Activated CD4-positive, alpha-beta memory T cell treated with anti-CD3 and anti-CD28 coated beads, Interleukin-2, amount 10 ng/mL, durations not matched to agents 7 days and 5 days (primary cell): ENCODE measurements at regions not wholly inside any gene's neighbourhood (a gene's known extent, or its start where the extent isn't known, plus 50 kb on each side); places are given as distances from the start of the nearest gene placed in this dataset.
"Not testable (repeated sequence)": the region's sequence is repeated elsewhere in the genome, so short reads cannot be mapped to it uniquely, and the experiment has no call there.

Experiments used
- CTCF ChIA-PET: fragments of 350-600 bp; sonication (Branson Sonifier 250); formaldehyde crosslinking; loops from one replicate; lab custom pipeline; 2021; ENCODE audit warnings: antibody characterized with exemption, inconsistent platforms; lab: Charles Lee
- POLR2A ChIA-PET: fragments of 350-600 bp; sonication (Branson Sonifier 250); formaldehyde crosslinking; loops from one replicate; lab custom pipeline; 2021; ENCODE audit warnings: antibody characterized with exemption; lab: Charles Lee
- DNase-seq: peaks from one replicate; pipeline ENCODE4 v3.0.0-alpha.2; 2020
- H3K27ac Mint-ChIP-seq: one replicate; pipeline ENCODE4 v1.8.0; 2021; ENCODE audit warnings: mild to moderate bottlenecking, mixed read lengths
- H3K27me3 Mint-ChIP-seq: one replicate; pipeline ENCODE4 v1.8.0; 2021; ENCODE audit warnings: mixed read lengths
- H3K36me3 Mint-ChIP-seq: one replicate; pipeline ENCODE4 v1.8.0; 2021; ENCODE audit warnings: low read depth, mixed read lengths
- H3K4me1 Mint-ChIP-seq: one replicate; pipeline ENCODE4 v1.8.0; 2021; ENCODE audit warnings: mixed read lengths
- H3K4me3 Mint-ChIP-seq: one replicate; pipeline ENCODE4 v1.8.0; 2021; ENCODE audit warnings: mild to moderate bottlenecking, mixed read lengths
- H3K9me3 Mint-ChIP-seq: one replicate; pipeline ENCODE4 v1.8.0; 2021; ENCODE audit warnings: mixed read lengths

DNA sequence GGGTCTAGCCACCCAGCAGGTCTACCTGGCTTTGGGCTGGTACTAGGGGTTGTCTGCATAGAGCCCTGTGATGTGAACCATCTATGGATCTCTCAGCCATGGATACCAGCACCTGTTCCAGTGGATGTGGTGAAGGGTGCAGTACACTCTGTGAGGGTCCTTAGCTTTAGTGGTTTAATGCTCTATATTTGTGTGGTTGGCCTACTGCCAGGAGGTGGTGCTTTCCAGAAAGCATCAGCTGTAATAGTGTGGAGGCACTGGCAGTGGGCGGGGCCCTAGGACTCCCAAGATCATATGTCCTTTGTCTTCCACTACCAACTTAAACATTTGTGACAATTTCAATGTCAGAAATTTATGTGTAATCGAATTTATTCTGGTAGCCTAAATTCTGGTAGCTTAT, 1065.1 kb downstream of the RPIA start:
- H3K9me3 Mint-ChIP-seq, result peaks cover 24% of the 10 kb centered on the region
- H3K27me3 Mint-ChIP-seq, H3K36me3 Mint-ChIP-seq, DNase-seq, H3K27ac Mint-ChIP-seq, CTCF ChIA-PET, H3K4me1 Mint-ChIP-seq, POLR2A ChIA-PET, H3K4me3 Mint-ChIP-seq: not testable (repeated sequence)

- H3K9me3 Mint-ChIP-seq, result peaks cover 33% of the 10 kb centered on the region
- H3K4me1 Mint-ChIP-seq, H3K27me3 Mint-ChIP-seq, CTCF ChIA-PET, POLR2A ChIA-PET, H3K4me3 Mint-ChIP-seq, H3K36me3 Mint-ChIP-seq, H3K27ac Mint-ChIP-seq, DNase-seq: not testable (repeated sequence)
Measured at GRCh38 chr2:89758332-89759026, 1067.0 kb downstream of the RPIA start.

DNA sequence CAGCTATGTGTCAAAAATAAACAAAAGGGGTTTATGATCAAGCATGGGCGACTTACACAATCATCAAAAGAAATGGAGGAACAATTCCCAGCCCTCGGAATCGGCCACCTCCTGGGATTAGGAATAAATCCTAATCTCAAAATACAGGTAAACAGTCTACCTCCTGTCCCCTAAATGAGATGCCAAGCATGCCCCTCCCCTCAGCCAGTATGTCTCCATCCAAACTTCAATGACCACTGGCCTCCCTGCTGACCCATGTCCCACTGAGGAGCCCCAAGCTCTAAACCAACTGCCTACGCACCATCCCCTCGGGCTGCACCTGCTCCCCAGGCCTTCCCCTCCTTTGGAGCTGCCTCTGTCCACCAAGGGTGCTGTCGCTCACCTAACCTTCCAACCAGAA, 1069.3 kb downstream of the RPIA start:
- H3K4me1 Mint-ChIP-seq, H3K4me3 Mint-ChIP-seq, CTCF ChIA-PET, H3K36me3 Mint-ChIP-seq, H3K27ac Mint-ChIP-seq, DNase-seq, POLR2A ChIA-PET, H3K27me3 Mint-ChIP-seq: not testable (repeated sequence)
- peaks cover 48% of the 10 kb centered on the region for H3K9me3 Mint-ChIP-seq

- CTCF ChIA-PET, H3K36me3 Mint-ChIP-seq, POLR2A ChIA-PET, H3K27ac Mint-ChIP-seq, H3K4me3 Mint-ChIP-seq, H3K4me1 Mint-ChIP-seq, DNase-seq, H3K27me3 Mint-ChIP-seq: not testable (repeated sequence)
- H3K9me3 Mint-ChIP-seq, result peaks cover 49% of the 10 kb centered on the region
Measured at GRCh38 chr2:89761171-89761570, 1069.7 kb downstream of the RPIA start.

DNA sequence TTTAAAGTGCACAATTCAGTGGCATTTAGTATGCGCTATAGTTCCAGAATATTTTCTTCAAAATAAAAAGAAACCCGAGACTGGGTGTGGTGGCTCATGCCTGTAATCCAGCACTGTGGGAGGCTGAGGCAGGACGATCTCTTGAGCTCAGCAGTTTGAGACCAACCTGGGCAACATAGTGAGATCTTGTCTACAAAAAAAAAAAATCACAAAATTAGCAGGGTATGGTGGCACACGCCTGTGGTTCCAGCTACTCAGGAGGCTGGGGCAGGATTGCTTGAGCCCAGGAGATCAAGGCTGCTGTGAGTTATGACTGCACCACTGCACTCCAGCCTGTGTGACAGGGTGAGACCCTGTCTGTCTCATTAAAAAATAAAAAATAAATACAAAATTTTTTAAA, 1070.4 kb downstream of the RPIA start:
- H3K36me3 Mint-ChIP-seq, DNase-seq, CTCF ChIA-PET, H3K4me3 Mint-ChIP-seq, H3K27me3 Mint-ChIP-seq, H3K27ac Mint-ChIP-seq, POLR2A ChIA-PET, H3K4me1 Mint-ChIP-seq: not testable (repeated sequence)
- H3K9me3 Mint-ChIP-seq, result peaks cover 48% of the 10 kb centered on the region

- H3K4me3 Mint-ChIP-seq, DNase-seq, CTCF ChIA-PET, H3K27me3 Mint-ChIP-seq, H3K4me1 Mint-ChIP-seq, POLR2A ChIA-PET, H3K27ac Mint-ChIP-seq, H3K36me3 Mint-ChIP-seq: not testable (repeated sequence)
- peaks cover 47% of the 10 kb centered on the region for H3K9me3 Mint-ChIP-seq
Measured at GRCh38 chr2:89762461-89763253, 1071.2 kb downstream of the RPIA start.

DNA sequence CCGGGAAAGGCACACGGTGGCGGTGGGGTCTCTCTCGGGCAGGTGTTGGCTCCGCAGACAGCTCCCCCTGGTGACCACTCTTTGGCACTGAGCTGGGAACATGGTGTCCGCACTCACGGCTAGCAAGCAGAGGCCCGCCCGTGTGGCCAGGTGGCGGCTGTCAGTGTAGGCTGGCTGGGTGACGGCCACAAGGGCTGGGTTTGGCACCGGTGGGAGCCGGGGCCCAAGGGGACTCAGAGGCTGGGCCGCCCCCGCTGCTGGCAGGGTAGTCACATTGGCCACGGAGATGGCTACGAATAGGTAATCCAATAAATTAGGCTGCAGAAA, 1071.7 kb downstream of the RPIA start:
- Mint-ChIP-seq H3K27me3 (peaks cover 9% of the 10 kb centered on the region), H3K4me3 (no peak overlapping the region), H3K36me3 (peaks cover 3% of the 10 kb centered on the region), H3K27ac (no peak overlapping the region), H3K9me3 (peaks cover 44% of the 10 kb centered on the region), H3K4me1 (no peaks in the 10 kb centered on the region)
- ChIA-PET CTCF (no interaction called here), POLR2A (no interaction called here)
- DNase-seq, result no peak

DNA sequence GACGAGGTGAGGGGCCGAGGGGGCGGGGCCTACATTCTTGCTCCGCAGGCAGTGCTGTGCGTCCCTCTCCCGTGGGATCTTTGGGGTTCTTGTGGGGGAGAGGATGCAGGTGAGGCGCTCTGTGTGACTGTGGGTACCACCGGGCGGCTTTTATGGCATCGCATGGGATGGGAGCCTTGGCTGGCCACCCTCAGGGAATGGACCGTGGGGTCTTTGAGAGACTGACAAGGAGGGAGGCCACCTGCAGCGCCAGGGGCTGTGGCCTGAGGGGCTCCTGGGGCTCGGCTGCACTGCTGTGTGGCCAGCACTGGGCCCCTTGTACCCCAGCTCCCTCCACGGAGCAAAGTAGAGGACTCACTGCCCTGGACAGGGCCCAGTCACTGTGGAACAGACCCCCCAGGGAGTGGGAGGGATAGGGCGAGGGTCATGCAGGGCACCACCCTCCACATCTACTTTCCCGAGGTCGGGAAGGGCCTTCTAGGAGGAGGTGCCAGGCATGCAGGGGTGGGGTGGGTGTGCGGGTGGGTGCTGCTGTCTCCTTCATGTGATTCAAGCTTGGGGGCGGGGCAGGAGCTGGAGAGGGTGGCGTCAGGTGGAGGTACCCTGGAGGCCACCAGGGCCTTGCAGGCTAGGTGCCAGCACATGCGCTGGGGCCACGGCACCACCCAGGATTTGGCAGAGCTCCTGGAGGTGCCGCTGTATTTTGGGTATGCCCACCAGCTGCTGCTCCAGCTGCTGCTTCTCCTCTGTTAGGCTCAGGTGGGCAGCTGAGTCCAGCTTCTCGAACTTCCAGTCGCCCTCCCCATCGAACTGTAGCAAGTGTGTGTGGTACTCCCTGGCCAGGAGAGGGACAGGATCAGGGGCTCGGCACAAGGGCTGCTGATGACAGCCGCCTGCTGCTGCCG, 1072.4 kb downstream of the RPIA start:
- CTCF ChIA-PET, result no interaction called here
- no peak overlapping the region for H3K27ac Mint-ChIP-seq
- peaks cover 3% of the 10 kb centered on the region for H3K36me3 Mint-ChIP-seq
- H3K9me3 Mint-ChIP-seq, result peaks cover 41% of the 10 kb centered on the region
- no peaks in the 10 kb centered on the region for H3K4me1 Mint-ChIP-seq
- H3K27me3 Mint-ChIP-seq, result peaks cover 13% of the 10 kb centered on the region
- H3K4me3 Mint-ChIP-seq, result no peak overlapping the region
- POLR2A ChIA-PET, result no interaction called here
- no peak for DNase-seq

- H3K36me3 Mint-ChIP-seq, H3K4me3 Mint-ChIP-seq, H3K4me1 Mint-ChIP-seq, DNase-seq, H3K27ac Mint-ChIP-seq, CTCF ChIA-PET, POLR2A ChIA-PET: not testable (repeated sequence)
- Mint-ChIP-seq H3K27me3 (peaks cover 15% of the 10 kb centered on the region), H3K9me3 (peaks cover 41% of the 10 kb centered on the region)
Measured at GRCh38 chr2:89764571-89765360, 1073.3 kb downstream of the RPIA start.

GRCh38 chr2:89765361-89765718, 1073.9 kb downstream of the RPIA start:
- H3K27ac Mint-ChIP-seq, DNase-seq, H3K36me3 Mint-ChIP-seq, H3K4me1 Mint-ChIP-seq, POLR2A ChIA-PET, H3K4me3 Mint-ChIP-seq, CTCF ChIA-PET: not testable (repeated sequence)
- H3K27me3 Mint-ChIP-seq, result peaks cover 15% of the 10 kb centered on the region
- H3K9me3 Mint-ChIP-seq, result peaks cover 38% of the 10 kb centered on the region

GRCh38 chr2:89766141-89766990, 1074.9 kb downstream of the RPIA start:
- H3K27ac Mint-ChIP-seq, H3K4me1 Mint-ChIP-seq, H3K4me3 Mint-ChIP-seq, H3K36me3 Mint-ChIP-seq, DNase-seq, CTCF ChIA-PET, POLR2A ChIA-PET: not testable (repeated sequence)
- Mint-ChIP-seq H3K27me3 (peaks cover 15% of the 10 kb centered on the region), H3K9me3 (peaks cover 34% of the 10 kb centered on the region)

DNA sequence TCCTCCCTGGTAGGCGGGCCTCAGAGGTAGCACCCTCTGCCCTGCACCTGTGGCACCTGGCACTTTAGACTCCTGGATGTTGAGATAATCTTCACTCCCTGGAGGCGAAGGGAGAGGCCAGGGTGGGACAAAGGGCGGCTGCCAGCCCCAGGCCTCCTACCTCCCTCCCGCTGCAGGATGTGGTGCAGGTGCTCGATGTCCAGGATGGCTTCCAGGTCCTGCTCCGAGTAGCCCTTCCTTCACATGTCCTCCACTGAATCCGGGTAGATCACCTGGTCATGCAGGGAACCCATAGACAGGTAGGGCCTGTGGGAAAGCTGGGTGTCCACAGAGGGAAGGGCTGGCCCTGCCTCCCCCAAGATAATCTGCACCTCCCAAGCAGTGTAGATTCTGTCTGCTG, 1075.6 kb downstream of the RPIA start:
- H3K36me3 Mint-ChIP-seq, DNase-seq, H3K4me1 Mint-ChIP-seq, CTCF ChIA-PET, H3K4me3 Mint-ChIP-seq, POLR2A ChIA-PET, H3K27ac Mint-ChIP-seq: not testable (repeated sequence)
- peaks cover 32% of the 10 kb centered on the region for H3K9me3 Mint-ChIP-seq
- H3K27me3 Mint-ChIP-seq, result peaks cover 15% of the 10 kb centered on the region
